Hepatocyte (in vitro differentiated cells): ENCODE measurements at regions not wholly inside any gene's neighbourhood (a gene's known extent, or its start where the extent isn't known, plus 50 kb on each side); places are given as distances from the start of the nearest gene placed in this dataset.

ENCODE experiments used
- DNase-seq: peaks from one replicate; pipeline ENCODE4 v3.0.0-alpha.2; 2016; ENCODE audit warnings: low spot score
- H2AFZ ChIP-seq: fragments of 200-600 bp; sonication (generic); 2 replicates; pipeline ENCODE4 v1.6.0; 2016; ENCODE audit warnings: antibody characterized with exemption, mild to moderate bottlenecking
- H3K27ac ChIP-seq: fragments of 200-600 bp; sonication (generic); 2 replicates; pipeline ENCODE4 v1.5.1; 2016; ENCODE audit warnings: mild to moderate bottlenecking
- H3K27me3 ChIP-seq: fragments of 200-600 bp; sonication (generic); 2 replicates; pipeline ENCODE4 v1.6.1; 2016
- H3K36me3 ChIP-seq: fragments of 200-600 bp; sonication (generic); replicated peaks from 2 replicates; pipeline ENCODE4 v1.5.1; 2016; ENCODE audit warnings: low read depth; ENCODE audit not compliant: insufficient read depth
- H3K4me1 ChIP-seq: fragments of 200-600 bp; sonication (generic); 2 replicates; pipeline ENCODE4 v1.5.1; 2016; ENCODE audit warnings: mild to moderate bottlenecking, moderate library complexity; ENCODE audit not compliant: insufficient read depth
- H3K4me2 ChIP-seq: fragments of 200-600 bp; sonication (generic); 2 replicates; pipeline ENCODE4 v1.6.0; 2016
- H3K4me3 ChIP-seq: fragments of 200-600 bp; sonication (generic); 2 replicates; pipeline ENCODE4 v1.5.1; 2016; ENCODE audit warnings: mild to moderate bottlenecking
- H3K79me2 ChIP-seq: fragments of 200-600 bp; sonication (generic); 2 replicates; pipeline ENCODE4 v1.6.0; 2017; ENCODE audit warnings: mild to moderate bottlenecking
- H3K9me2 ChIP-seq: fragments of 200-600 bp; sonication (generic); replicated peaks from 2 replicates; pipeline ENCODE4 v1.6.0; 2017; ENCODE audit warnings: mild to moderate bottlenecking; ENCODE audit not compliant: insufficient read depth
- H3K9me3 ChIP-seq: fragments of 200-600 bp; sonication (generic); 2 replicates; pipeline ENCODE4 v1.5.1; 2016; ENCODE audit warnings: low read depth, mild to moderate bottlenecking
- H4K20me1 ChIP-seq: fragments of 200-600 bp; sonication (generic); 2 replicates; pipeline ENCODE4 v1.6.0; 2016; ENCODE audit warnings: mild to moderate bottlenecking; ENCODE audit not compliant: insufficient read depth, poor library complexity, severe bottlenecking
- CTCF ChIP-seq: fragments of 200-600 bp; sonication (generic); IDR thresholded peaks from 2 replicates; pipeline ENCODE4 v1.5.1; 2016; ENCODE audit warnings: antibody characterized with exemption, mild to moderate bottlenecking; ENCODE audit not compliant: poor library complexity
- EZH2 ChIP-seq: fragments of 200-600 bp; sonication (generic); IDR thresholded peaks from 2 replicates; pipeline ENCODE4 v1.6.1; 2016; ENCODE audit warnings: antibody characterized with exemption, mild to moderate bottlenecking, borderline replicate concordance
- EZH2phosphoT487 ChIP-seq: fragments of 200-600 bp; sonication (generic); IDR thresholded peaks from one replicate; pipeline ENCODE4 v1.6.1; 2018; ENCODE audit warnings: antibody characterized with exemption, mild to moderate bottlenecking, low read depth, moderate library complexity; ENCODE audit not compliant: unreplicated experiment, severe bottlenecking
- WGBS: methylation state at CpG from one replicate; pipeline ENCODE4 v1.1.6; 2016; ENCODE audit warnings: low lambda C conversion rate; ENCODE audit errors: missing lambda C conversion rate; 5-methylcytosine and 5-hydroxymethylcytosine counted together

- H3K9me2 ChIP-seq, result no peaks in the 10 kb centered on the region
- no peaks in the 10 kb centered on the region for H3K27me3 ChIP-seq
- H2AFZ ChIP-seq, result no peak overlapping the region
- DNase-seq, result no peak
- WGBS, result 26% methylated on average over 3 of the region's 3 CpGs
- H3K79me2 ChIP-seq, result no peaks in the 10 kb centered on the region
- H3K4me3 ChIP-seq, result no peak overlapping the region
- H3K4me2 ChIP-seq, result peak overlapping the region; percentile 43
- peak overlapping the region; percentile 38 for H3K27ac ChIP-seq
- H4K20me1 ChIP-seq, result no peaks in the 10 kb centered on the region
- peaks cover 9% of the 10 kb centered on the region for H3K4me1 ChIP-seq
- peaks cover 4% of the 10 kb centered on the region for H3K9me3 ChIP-seq
- no peak for TF ChIP-seq EZH2
- no peak for TF ChIP-seq CTCF
- no peak for TF ChIP-seq EZH2phosphoT487
- no peaks in the 10 kb centered on the region for H3K36me3 ChIP-seq
Observed at GRCh38 chr7:138169441-138169851, 93.2 kb downstream of the AKR1D1 start.

DNA sequence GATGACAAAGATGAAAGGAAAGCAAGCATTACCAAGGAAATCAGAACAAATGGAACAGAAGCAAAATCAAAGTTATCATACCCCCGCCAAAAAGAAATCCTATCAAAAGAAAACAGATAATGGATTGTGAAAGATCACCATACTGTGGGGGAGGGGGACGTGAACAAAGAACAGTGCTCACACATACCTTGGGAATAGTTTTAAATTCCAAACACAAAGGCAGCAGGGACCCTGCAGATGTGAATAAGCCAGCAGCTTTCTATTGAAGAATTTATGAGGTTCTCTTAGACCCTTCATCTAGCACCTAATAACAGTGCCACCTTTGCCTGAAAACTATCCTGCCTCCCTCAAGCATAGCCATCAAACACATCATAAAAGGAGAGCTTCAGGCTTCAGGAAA is 94.0 kb downstream of the AKR1D1 start:
- no peak overlapping the region for H3K4me3 ChIP-seq
- H3K9me3 ChIP-seq, result peaks cover 4% of the 10 kb centered on the region
- H3K4me2 ChIP-seq, result peak overlapping the region; percentile 43
- H3K9me2 ChIP-seq, result no peaks in the 10 kb centered on the region
- H3K27me3 ChIP-seq, result no peaks in the 10 kb centered on the region
- peaks cover 9% of the 10 kb centered on the region for H3K4me1 ChIP-seq
- H3K36me3 ChIP-seq, result no peaks in the 10 kb centered on the region
- no peaks in the 10 kb centered on the region for H4K20me1 ChIP-seq
- DNase-seq, result no peak
- 8% methylated on average over 2 of the region's 2 CpGs for WGBS
- H3K27ac ChIP-seq, result peak overlapping the region; percentile 8
- TF ChIP-seq EZH2phosphoT487 (no peak), EZH2 (no peak), CTCF (no peak)
- H2AFZ ChIP-seq, result no peak overlapping the region
- H3K79me2 ChIP-seq, result no peaks in the 10 kb centered on the region

DNA sequence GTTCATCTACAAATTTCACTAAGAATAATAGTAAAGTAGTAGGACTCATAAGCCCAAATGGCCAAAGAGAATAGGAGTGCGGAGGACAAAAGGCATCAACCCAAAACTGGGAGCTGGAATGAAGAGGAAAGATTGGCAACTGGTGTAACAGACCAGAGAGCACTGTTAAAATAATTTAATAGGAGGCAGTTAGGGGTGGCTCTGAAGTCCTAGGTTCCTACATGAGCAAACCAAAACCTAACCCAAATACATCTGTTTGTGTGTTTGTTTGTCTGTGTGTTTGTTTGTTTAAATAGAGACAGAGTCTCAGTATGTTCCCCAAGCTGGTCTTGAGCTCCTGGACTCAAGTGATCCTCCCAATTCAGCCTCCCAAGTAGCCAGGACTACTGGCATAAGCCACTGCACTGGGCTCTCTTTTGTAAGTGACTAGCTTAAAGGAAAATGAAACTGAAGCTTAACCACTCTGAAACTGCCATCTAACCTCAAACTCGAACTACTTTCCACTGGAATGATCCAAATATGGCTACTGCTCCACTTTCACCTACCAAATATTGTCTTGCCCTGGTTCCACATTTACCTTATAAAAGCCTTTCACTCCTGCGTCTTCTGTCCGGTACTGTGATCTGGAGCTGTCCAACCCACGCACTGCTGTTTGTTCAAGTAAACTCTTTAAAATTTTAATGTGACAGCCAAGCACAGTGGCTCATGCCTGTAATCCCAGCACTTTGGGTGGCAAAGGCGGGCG is 94.9 kb downstream of the AKR1D1 start:
- DNase-seq, result no peak
- H3K27me3 ChIP-seq, result no peaks in the 10 kb centered on the region
- peaks cover 9% of the 10 kb centered on the region for H3K4me1 ChIP-seq
- TF ChIP-seq EZH2 (no peak), EZH2phosphoT487 (no peak), CTCF (no peak)
- no peaks in the 10 kb centered on the region for H3K9me2 ChIP-seq
- no peak overlapping the region for H3K27ac ChIP-seq
- no peak overlapping the region for H3K4me3 ChIP-seq
- H4K20me1 ChIP-seq, result no peaks in the 10 kb centered on the region
- no peaks in the 10 kb centered on the region for H3K79me2 ChIP-seq
- no peak overlapping the region for H2AFZ ChIP-seq
- 78% methylated on average over 7 of the region's 7 CpGs for WGBS
- H3K4me2 ChIP-seq, result no peak overlapping the region
- no peaks in the 10 kb centered on the region for H3K36me3 ChIP-seq
- H3K9me3 ChIP-seq, result peaks cover 4% of the 10 kb centered on the region
